Mucosa of descending colon (tissue), 3 donors: ENCODE measurements at regions not wholly inside any gene's neighbourhood (a gene's known extent, or its start where the extent isn't known, plus 50 kb on each side); places are given as distances from the start of the nearest gene placed in this dataset.
A peak's percentile ranks its signal among the peaks of the same experiment; 100 is the strongest.

Experiments
- ATAC-seq: fragments of 200-7000 bp; cut with Tn5 transposase; one replicate; pipeline ENCODE4 v1.9.1; 2020; ENCODE audit warnings: mild to moderate bottlenecking, moderate library complexity
- DNase-seq, 3 donors: peaks; one replicate each; pipeline ENCODE4 v3.0.0-alpha.2; 2020
- H3K36me3 ChIP-seq: fragments of 200-600 bp; one replicate; pipeline ENCODE4 v1.8.0; 2021; ENCODE audit warnings: low read depth, mild to moderate bottlenecking
- H3K4me1 ChIP-seq: fragments of 200-600 bp; one replicate; pipeline ENCODE4 v1.8.0; 2021; ENCODE audit warnings: low read depth, mild to moderate bottlenecking
- H3K4me3 ChIP-seq: fragments of 200-600 bp; one replicate; pipeline ENCODE4 v1.8.0; 2021; ENCODE audit warnings: mild to moderate bottlenecking
- H3K9me3 ChIP-seq: fragments of 200-600 bp; one replicate; pipeline ENCODE4 v1.8.0; 2021; ENCODE audit warnings: mild to moderate bottlenecking
- intact Hi-C, 2 donors: fragments of 100-400 bp; cut with DNase I in 1 of 2; cut with micrococcal nuclease in 1 of 2; formaldehyde crosslinking; loops; one replicate each; pipeline versions ENCODE4 v1.11.0 to v1.11.1; 2022; cut with DNase I, micrococcal nuclease
- TF ChIP-seq, protein P1 (sequence below): fragments of 200-600 bp; IDR thresholded peaks from one replicate; pipeline ENCODE4 v1.8.0; 2022; ENCODE audit warnings: antibody characterized with exemption, mild to moderate bottlenecking
- donor health status: DM: no; HTN: no; CAD: no; lungs with moderate emphysema.
- donor health status: DM: no; HTN: no; CAD: no.
- donor health status: DM: no; HTN: yes; CAD: no.

DNA sequence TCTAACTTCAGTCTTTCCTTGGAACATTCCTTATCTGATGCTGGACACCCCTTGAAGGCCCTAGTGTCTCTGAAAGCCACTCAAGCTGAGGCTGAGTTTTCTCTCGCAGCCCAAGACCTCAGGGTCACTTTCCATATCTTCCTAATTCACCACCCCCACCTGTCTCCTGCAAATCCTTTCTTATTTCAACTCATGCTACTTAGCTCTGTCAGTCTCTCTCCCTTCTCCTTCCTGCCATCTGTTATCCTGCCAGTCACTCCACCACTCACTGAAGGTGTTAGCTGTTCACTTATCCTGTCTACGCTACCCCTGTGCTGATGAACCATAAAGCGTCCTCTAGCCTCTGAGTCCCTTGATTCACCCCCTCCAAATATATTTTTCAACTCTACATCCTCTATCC lies 143.9 kb upstream of the SHISA6 start:
- no peaks in the 10 kb centered on the region for H3K4me1 ChIP-seq
- intact Hi-C loops: no loop called here
- H3K36me3 ChIP-seq: no peaks in the 10 kb centered on the region
- ATAC-seq (no peak), DNase-seq (no peak)
- H3K4me3 ChIP-seq: no peak overlapping the region
- TF ChIP-seq, protein P1, sequence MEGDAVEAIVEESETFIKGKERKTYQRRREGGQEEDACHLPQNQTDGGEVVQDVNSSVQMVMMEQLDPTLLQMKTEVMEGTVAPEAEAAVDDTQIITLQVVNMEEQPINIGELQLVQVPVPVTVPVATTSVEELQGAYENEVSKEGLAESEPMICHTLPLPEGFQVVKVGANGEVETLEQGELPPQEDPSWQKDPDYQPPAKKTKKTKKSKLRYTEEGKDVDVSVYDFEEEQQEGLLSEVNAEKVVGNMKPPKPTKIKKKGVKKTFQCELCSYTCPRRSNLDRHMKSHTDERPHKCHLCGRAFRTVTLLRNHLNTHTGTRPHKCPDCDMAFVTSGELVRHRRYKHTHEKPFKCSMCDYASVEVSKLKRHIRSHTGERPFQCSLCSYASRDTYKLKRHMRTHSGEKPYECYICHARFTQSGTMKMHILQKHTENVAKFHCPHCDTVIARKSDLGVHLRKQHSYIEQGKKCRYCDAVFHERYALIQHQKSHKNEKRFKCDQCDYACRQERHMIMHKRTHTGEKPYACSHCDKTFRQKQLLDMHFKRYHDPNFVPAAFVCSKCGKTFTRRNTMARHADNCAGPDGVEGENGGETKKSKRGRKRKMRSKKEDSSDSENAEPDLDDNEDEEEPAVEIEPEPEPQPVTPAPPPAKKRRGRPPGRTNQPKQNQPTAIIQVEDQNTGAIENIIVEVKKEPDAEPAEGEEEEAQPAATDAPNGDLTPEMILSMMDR: no peak
- no peaks in the 10 kb centered on the region for H3K9me3 ChIP-seq

DNA sequence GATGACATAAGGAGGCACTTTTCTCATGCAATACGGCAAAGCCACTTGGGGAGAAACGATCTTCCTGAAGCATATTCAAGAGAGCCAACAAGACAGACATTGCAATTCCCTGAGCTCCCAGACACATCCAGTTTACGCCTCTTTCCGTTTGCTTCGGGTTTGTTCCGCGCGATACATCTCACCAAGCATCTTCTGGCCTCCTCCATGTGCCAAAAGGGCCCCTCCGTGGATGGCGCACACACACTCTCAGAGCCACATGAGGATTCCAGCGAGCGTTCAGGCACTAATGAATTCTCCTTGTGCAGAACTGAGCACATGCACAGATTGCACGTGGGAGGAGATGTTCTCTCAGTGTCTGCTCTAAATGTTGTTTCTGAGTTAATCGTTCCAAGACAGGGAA lies 146.7 kb upstream of the SHISA6 start:
- TF ChIP-seq, protein P1: no peak
- Histone ChIP-seq H3K4me3 (no peak overlapping the region), H3K36me3 (no peaks in the 10 kb centered on the region), H3K9me3 (no peaks in the 10 kb centered on the region), H3K4me1 (no peaks in the 10 kb centered on the region)
- ATAC-seq: no peak
- intact Hi-C loops: no loop called here
- no peak for DNase-seq

- peak in 1 of 3 donors; percentile 9 for DNase-seq
Measured at GRCh38 chr17:11086646-11087340, 154.2 kb upstream of the SHISA6 start.

DNA sequence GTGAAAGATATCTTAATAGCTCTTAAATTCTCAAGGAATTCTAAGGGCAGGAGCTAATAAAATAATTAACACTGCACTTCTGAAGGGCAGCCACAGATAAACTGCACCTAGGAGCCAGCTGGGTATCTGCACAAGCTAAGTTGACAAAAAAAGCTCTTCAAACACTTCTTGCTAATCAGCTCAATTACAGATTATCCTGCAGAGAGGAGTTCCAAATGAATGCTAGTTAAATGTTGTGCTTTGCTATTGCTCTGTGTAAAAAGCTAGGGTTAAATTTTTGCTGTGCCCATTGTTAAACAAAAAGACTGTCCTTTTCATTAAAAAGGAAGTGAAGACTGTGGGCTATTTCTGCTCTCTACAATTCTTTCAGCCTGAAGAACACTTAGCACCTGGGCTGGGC lies 158.5 kb upstream of the SHISA6 start:
- TF ChIP-seq, protein P1: no peak
- no peak overlapping the region for H3K4me3 ChIP-seq
- no peak for ATAC-seq
- intact Hi-C loops: no loop called here
- no peaks in the 10 kb centered on the region for H3K36me3 ChIP-seq
- DNase-seq: no peak
- peaks cover 10% of the 10 kb centered on the region for H3K4me1 ChIP-seq
- no peaks in the 10 kb centered on the region for H3K9me3 ChIP-seq

More at GRCh38 chr17:11086646-11087340, 154.2 kb upstream of the SHISA6 start:
- no peaks in the 10 kb centered on the region for H3K36me3 ChIP-seq
- H3K4me3 ChIP-seq: no peak overlapping the region
- intact Hi-C loops: no loop called here
- TF ChIP-seq, protein P1: no peak
- ATAC-seq: peak; percentile 83
- peaks cover 7% of the 10 kb centered on the region for H3K4me1 ChIP-seq
- H3K9me3 ChIP-seq: no peaks in the 10 kb centered on the region

DNA sequence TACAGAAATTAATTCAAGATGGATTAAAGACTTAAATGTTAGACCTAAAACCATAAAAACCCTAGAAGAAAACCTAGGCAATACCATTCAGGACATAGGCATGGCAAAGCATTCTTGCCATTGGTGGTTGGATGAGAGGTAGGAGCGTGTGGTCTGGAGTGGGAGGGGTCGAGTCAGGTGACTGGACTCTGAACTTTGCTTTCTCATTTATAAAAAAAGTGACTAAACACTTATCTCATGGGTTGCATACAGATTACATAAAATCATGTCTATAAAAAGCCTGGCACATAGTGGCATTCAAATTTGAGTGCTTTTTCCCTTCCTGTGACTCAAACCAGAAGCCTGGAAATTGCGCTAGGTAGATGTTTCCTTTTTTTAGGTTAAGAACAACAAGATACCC lies 159.7 kb upstream of the SHISA6 start:
- intact Hi-C loops: no loop called here
- Histone ChIP-seq H3K9me3 (no peaks in the 10 kb centered on the region), H3K4me3 (no peak overlapping the region), H3K4me1 (peaks cover 10% of the 10 kb centered on the region), H3K36me3 (no peaks in the 10 kb centered on the region)
- ATAC-seq (peak; percentile 98), DNase-seq (peak in 2 of 3 donors; percentile 30 to 51)
- TF ChIP-seq, protein P1: no peak
